ENCODE measurements at regions not wholly inside any gene's neighbourhood (a gene's known extent, or its start where the extent isn't known, plus 50 kb on each side); places are given as distances from the start of the nearest gene placed in this dataset.

DNA sequence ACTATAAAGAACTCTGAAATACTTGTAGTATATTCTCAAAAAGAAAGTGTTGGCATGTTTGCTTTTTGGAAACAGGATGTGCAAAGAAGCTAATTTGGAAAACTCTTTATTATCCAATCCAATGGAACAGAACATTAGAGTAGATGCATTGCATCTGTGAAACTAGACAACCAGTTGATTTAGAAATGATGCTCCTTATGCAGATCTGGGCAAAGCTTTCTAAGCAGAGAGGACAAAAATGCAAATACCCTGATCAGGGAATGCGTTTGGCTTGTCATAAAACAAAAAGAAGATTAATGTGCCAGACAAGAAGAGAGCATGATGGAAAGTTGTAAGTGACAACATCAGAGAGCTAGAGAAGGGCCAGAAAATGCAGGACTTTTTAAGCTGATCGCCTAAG, 142.3 kb downstream of the RCHY1 start:
- Histone ChIP-seq H2AFZ (ENCODE audit: low read length) (no peak overlapping the region), H3K36me3 (ENCODE audit: insufficient read depth, low read length) (no peaks in the 10 kb centered on the region), H3K4me3 (ENCODE audit: low read length, poor library complexity, severe bottlenecking) (no peak overlapping the region), H3K9ac (ENCODE audit: low read depth, low read length, poor library complexity, severe bottlenecking) (no peak overlapping the region), H3K9me3 (ENCODE audit: insufficient read depth, low read depth, low read length) (no peaks in the 10 kb centered on the region), H4K20me1 (ENCODE audit: insufficient read depth, low read length, poor library complexity, severe bottlenecking) (no peaks in the 10 kb centered on the region), H3K27me3 (ENCODE audit: insufficient read depth, low read length, poor library complexity, severe bottlenecking) (no peaks in the 10 kb centered on the region), H3K4me1 (ENCODE audit: insufficient read depth, low read length, poor library complexity, severe bottlenecking) (no peaks in the 10 kb centered on the region), H3F3A (ENCODE audit: low read depth) (no peaks in the 10 kb centered on the region), H3K4me2 (ENCODE audit: low read depth, low read length, poor library complexity, severe bottlenecking) (no peak overlapping the region), H3K79me2 (ENCODE audit: insufficient read depth, low read length) (no peaks in the 10 kb centered on the region), H3K9me2 (replicated peaks; ENCODE audit: low read depth, low read length) (no peaks in the 10 kb centered on the region)
- no peak for TF ChIP-seq EZH2phosphoT487 (IDR thresholded peaks at IDR 0.05; ENCODE audit: borderline replicate concordance)
- TF ChIP-seq, protein P1, sequence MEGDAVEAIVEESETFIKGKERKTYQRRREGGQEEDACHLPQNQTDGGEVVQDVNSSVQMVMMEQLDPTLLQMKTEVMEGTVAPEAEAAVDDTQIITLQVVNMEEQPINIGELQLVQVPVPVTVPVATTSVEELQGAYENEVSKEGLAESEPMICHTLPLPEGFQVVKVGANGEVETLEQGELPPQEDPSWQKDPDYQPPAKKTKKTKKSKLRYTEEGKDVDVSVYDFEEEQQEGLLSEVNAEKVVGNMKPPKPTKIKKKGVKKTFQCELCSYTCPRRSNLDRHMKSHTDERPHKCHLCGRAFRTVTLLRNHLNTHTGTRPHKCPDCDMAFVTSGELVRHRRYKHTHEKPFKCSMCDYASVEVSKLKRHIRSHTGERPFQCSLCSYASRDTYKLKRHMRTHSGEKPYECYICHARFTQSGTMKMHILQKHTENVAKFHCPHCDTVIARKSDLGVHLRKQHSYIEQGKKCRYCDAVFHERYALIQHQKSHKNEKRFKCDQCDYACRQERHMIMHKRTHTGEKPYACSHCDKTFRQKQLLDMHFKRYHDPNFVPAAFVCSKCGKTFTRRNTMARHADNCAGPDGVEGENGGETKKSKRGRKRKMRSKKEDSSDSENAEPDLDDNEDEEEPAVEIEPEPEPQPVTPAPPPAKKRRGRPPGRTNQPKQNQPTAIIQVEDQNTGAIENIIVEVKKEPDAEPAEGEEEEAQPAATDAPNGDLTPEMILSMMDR (conservative IDR thresholded peaks at IDR 0.05; ENCODE audit: low read length), result no peak

DNA sequence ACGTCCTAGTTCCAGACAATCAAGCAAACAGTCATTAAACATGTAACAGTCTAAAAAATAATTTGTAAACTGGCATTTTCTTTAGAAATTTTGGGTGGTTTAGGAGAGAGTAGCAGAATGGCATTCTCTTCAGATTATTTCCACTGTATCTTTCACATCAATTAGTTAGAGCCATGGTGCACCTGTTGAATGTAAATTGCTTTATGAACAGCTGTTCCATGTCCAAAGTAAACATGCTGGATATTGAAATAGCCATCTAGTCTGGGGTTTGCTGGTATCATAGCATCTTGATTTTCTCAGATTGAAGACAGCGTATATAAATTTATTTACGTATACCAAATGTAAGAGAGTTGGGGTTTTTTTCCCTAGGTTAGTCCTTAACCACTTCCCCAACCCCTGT, 143.6 kb downstream of the RCHY1 start:
- no peak overlapping the region for H2AFZ ChIP-seq (ENCODE audit: low read length)
- H4K20me1 ChIP-seq (ENCODE audit: insufficient read depth, low read length, poor library complexity, severe bottlenecking), result no peaks in the 10 kb centered on the region
- H3K9ac ChIP-seq (ENCODE audit: low read depth, low read length, poor library complexity, severe bottlenecking), result no peak overlapping the region
- no peaks in the 10 kb centered on the region for H3K9me2 ChIP-seq (replicated peaks; ENCODE audit: low read depth, low read length)
- no peak overlapping the region for H3K4me2 ChIP-seq (ENCODE audit: low read depth, low read length, poor library complexity, severe bottlenecking)
- TF ChIP-seq EZH2phosphoT487 (IDR thresholded peaks at IDR 0.05; ENCODE audit: borderline replicate concordance), result no peak
- TF ChIP-seq, protein P1 (conservative IDR thresholded peaks at IDR 0.05; ENCODE audit: low read length), result no peak
- no peaks in the 10 kb centered on the region for H3K4me1 ChIP-seq (ENCODE audit: insufficient read depth, low read length, poor library complexity, severe bottlenecking)
- H3K9me3 ChIP-seq (ENCODE audit: insufficient read depth, low read depth, low read length), result no peaks in the 10 kb centered on the region; the same call in 1 of the 2 replicates
- no peaks in the 10 kb centered on the region for H3K36me3 ChIP-seq (ENCODE audit: insufficient read depth, low read length)
- no peak overlapping the region for H3K4me3 ChIP-seq (ENCODE audit: low read length, poor library complexity, severe bottlenecking)
- no peaks in the 10 kb centered on the region for H3K27me3 ChIP-seq (ENCODE audit: insufficient read depth, low read length, poor library complexity, severe bottlenecking)
- H3F3A ChIP-seq (ENCODE audit: low read depth), result no peaks in the 10 kb centered on the region
- H3K79me2 ChIP-seq (ENCODE audit: insufficient read depth, low read length), result no peaks in the 10 kb centered on the region

DNA sequence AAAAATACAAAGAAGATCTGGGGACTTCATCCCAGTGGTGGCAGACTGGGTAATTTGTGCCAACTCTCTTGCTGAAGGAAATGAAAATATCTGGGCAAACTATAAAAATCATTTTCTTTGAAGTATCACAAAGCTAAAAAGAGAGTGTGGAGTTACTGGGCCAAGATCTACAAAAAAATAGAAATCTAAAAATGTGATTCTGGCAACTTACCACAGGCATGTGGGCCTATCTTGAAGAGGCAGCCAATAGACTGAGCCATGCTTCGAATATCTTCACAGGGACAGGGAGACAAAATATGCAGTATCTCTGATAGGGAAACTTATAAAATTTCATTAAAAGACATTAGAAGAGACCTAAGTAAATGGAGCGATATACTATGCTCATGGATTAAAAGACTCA, 168.8 kb downstream of the RCHY1 start:
- TF ChIP-seq, protein P1 (conservative IDR thresholded peaks at IDR 0.05; ENCODE audit: low read length), result no peak
- no peak for TF ChIP-seq EZH2phosphoT487 (IDR thresholded peaks at IDR 0.05; ENCODE audit: borderline replicate concordance)
- no peaks in the 10 kb centered on the region for H3K79me2 ChIP-seq (ENCODE audit: insufficient read depth, low read length)
- no peaks in the 10 kb centered on the region for H3K9me2 ChIP-seq (replicated peaks; ENCODE audit: low read depth, low read length)
- no peaks in the 10 kb centered on the region for H4K20me1 ChIP-seq (ENCODE audit: insufficient read depth, low read length, poor library complexity, severe bottlenecking)
- H3K4me2 ChIP-seq (ENCODE audit: low read depth, low read length, poor library complexity, severe bottlenecking), result no peak overlapping the region
- no peaks in the 10 kb centered on the region for H3K9me3 ChIP-seq (ENCODE audit: insufficient read depth, low read depth, low read length)
- no peak overlapping the region for H3K4me3 ChIP-seq (ENCODE audit: low read length, poor library complexity, severe bottlenecking)
- no peaks in the 10 kb centered on the region for H3K27me3 ChIP-seq (ENCODE audit: insufficient read depth, low read length, poor library complexity, severe bottlenecking)
- H3K36me3 ChIP-seq (ENCODE audit: insufficient read depth, low read length), result no peaks in the 10 kb centered on the region
- H3F3A ChIP-seq (ENCODE audit: low read depth), result no peaks in the 10 kb centered on the region
- H2AFZ ChIP-seq (ENCODE audit: low read length), result no peak overlapping the region
- H3K9ac ChIP-seq (ENCODE audit: low read depth, low read length, poor library complexity, severe bottlenecking), result no peak overlapping the region
- no peaks in the 10 kb centered on the region for H3K4me1 ChIP-seq (ENCODE audit: insufficient read depth, low read length, poor library complexity, severe bottlenecking)
